Adrenal gland (tissue), 9 donors: ENCODE measurements at regions not wholly inside any gene's neighbourhood (a gene's known extent, or its start where the extent isn't known, plus 50 kb on each side); places are given as distances from the start of the nearest gene placed in this dataset.

Source experiments
- DNase-seq, 7 donors: peaks; one replicate each; pipeline ENCODE4 v3.0.0-alpha.2; 2019 to 2020
- H3K27ac ChIP-seq, 5 donors: fragments of 200-600 bp; sonication (generic) in 4 of 5; 1 replicate in 3 of 5; 2 replicates in 2 of 5; pipeline versions ENCODE4 v1.5.1 to v1.8.0; 2016 to 2020; ENCODE audit warnings: mild to moderate bottlenecking in 1 of 5
- H3K27me3 ChIP-seq: fragments of 200-600 bp; 2 replicates; pipeline ENCODE4 v1.8.0; 2021
- H3K36me3 ChIP-seq, 2 donors: fragments of 200-600 bp; replicated peaks in 1 of 2; 1 replicate in 1 of 2; 2 replicates in 1 of 2; pipeline versions ENCODE4 v1.5.1 to v1.8.0; 2018 to 2022
- H3K4me1 ChIP-seq, 2 donors: fragments of 200-600 bp; replicated peaks in 1 of 2; 1 replicate in 1 of 2; 2 replicates in 1 of 2; pipeline versions ENCODE4 v1.5.1 to v1.8.0; 2018 to 2021
- H3K4me3 ChIP-seq, 4 donors: fragments of 200-600 bp; sonication (generic) in 3 of 4; one replicate each; pipeline ENCODE4 v1.5.1; 2016 to 2018
- H3K9me3 ChIP-seq, 3 donors: fragments of 200-600 bp; sonication (generic) in 1 of 3; replicated peaks in 1 of 3; 1 replicate in 2 of 3; 2 replicates in 1 of 3; pipeline versions ENCODE4 v1.5.1 to v1.8.0; 2016 to 2021
- CTCF ChIP-seq, 6 experiments: fragments of 450-650 bp in 4 of 6; fragments of 200-600 bp in 2 of 6; sonication (generic) in 1 of 6; IDR thresholded peaks; 1 replicate in 5 of 6; 2 replicates in 1 of 6; pipeline versions ENCODE4 v1.5.1 to v1.8.0; 2016 to 2021; ENCODE audit warnings: antibody characterized with exemption in 6 of 6, mild to moderate bottlenecking in 2 of 6, moderate library complexity in 1 of 6
- POLR2A ChIP-seq, 2 donors: fragments of 450-650 bp; IDR thresholded peaks; one replicate each; pipeline ENCODE4 v1.6.1; 2017; ENCODE audit warnings: antibody characterized with exemption in 2 of 2, mild to moderate bottlenecking in 2 of 2, moderate library complexity in 1 of 2
- WGBS, 4 donors: extraction: QIAGEN DNeasy Blood & Tissue Kit in 2 of 4; methylation state at CpG; one replicate each; pipeline versions ENCODE4 v1.1.5 to v1.1.7; 2013 to 2017; 5-methylcytosine and 5-hydroxymethylcytosine counted together
- intact Hi-C, 2 donors: fragments of 100-400 bp; cut with DNase I; formaldehyde crosslinking; loops; one replicate each; pipeline versions ENCODE4 v1.14.1 to v1.15.0; 2022 to 2023
- donor health status: healthy with polysubstance abuse.
- donor health status: Bipolar disorder and iron deficiency.
- donor health status: DM: yes; HTN: yes; CAD: no.
- donor health status: DM: no; HTN: no; CAD: no.
- donor health status: DM: no; HTN: no; CAD: no.

GRCh38 chrX:33330798-33331197, 119.4 kb upstream of the DMD start:
- no peaks in the 10 kb centered on the region for H3K9me3 ChIP-seq
- H3K27me3 ChIP-seq = no peaks in the 10 kb centered on the region
- H3K4me3 ChIP-seq = no peak overlapping the region
- no peak for DNase-seq
- intact Hi-C loops = no loop called here
- H3K36me3 ChIP-seq = no peaks in the 10 kb centered on the region
- H3K27ac ChIP-seq = no peak overlapping the region
- WGBS, 4 donors = 54 to 83% (median 71%) methylated on average over 3 of the region's 3 CpGs
- no peak for TF ChIP-seq POLR2A (IDR thresholded peaks at IDR 0.05)
- no peak for TF ChIP-seq CTCF (IDR thresholded peaks at IDR 0.05)
- no peaks in the 10 kb centered on the region for H3K4me1 ChIP-seq

DNA sequence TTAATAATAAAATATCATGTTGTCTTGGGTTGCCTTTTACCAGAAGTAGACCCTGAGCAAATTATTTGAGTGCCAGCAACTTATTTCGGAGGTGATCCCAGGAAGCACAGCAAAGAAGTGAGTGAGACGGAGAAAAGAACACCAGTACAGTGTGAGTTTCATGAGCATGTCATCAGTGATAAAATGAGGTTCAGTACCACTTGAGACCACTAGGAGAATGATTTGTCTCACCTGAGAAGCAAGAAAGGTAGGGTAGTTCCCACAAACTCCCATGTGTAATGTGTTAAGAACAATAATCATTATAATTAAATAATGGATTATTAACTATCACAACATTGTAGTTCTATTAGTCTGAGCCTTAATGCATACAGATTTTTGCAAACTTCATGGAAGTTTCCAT, 112.8 kb upstream of the DMD start:
- H3K36me3 ChIP-seq = no peaks in the 10 kb centered on the region
- no peak for TF ChIP-seq POLR2A (IDR thresholded peaks at IDR 0.05)
- TF ChIP-seq CTCF (IDR thresholded peaks at IDR 0.05) = no peak
- H3K27ac ChIP-seq = no peak overlapping the region
- no peaks in the 10 kb centered on the region for H3K9me3 ChIP-seq
- 67 to 95% (median 84%) methylated on average over 2 of the region's 2 CpGs for WGBS, 4 donors
- DNase-seq = no peak
- H3K27me3 ChIP-seq = peaks cover 6% of the 10 kb centered on the region
- no peaks in the 10 kb centered on the region for H3K4me1 ChIP-seq
- no peak overlapping the region for H3K4me3 ChIP-seq
- intact Hi-C loops = no loop called here

- DNase-seq = peak in 2 of 7 donors; percentile 1 to 12
- TF ChIP-seq POLR2A (IDR thresholded peaks at IDR 0.05) (no peak), CTCF (IDR thresholded peaks at IDR 0.05) (no peak)
- Histone ChIP-seq H3K4me3 (no peak overlapping the region), H3K27me3 (no peaks in the 10 kb centered on the region), H3K27ac (no peak overlapping the region), H3K36me3 (no peaks in the 10 kb centered on the region), H3K4me1 (no peaks in the 10 kb centered on the region), H3K9me3 (no peaks in the 10 kb centered on the region)
- 50 to 68% (median 64%) methylated on average over 2 of the region's 2 CpGs for WGBS, 4 donors
- intact Hi-C loops = no loop called here
Observed at GRCh38 chrX:33307911-33308354, 96.6 kb upstream of the DMD start.

DNA sequence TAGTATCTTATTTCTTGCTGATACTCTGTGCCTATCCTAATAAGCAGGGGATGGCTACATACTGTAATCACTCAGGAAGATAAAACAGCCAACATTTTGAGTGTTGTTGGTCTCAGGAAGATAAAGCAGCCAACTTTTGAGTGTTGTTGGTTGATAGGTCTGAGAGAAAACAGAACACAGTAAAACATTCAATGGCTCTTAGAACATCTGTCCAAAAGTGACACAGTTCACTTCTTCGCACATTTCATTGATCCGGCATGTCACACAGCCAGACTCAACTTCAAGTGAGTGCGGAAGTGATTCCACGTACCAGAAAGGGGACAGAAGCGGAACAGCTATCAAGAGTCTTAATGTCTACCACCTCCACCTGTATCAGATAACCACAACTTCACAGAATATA, 87.3 kb upstream of the DMD start:
- WGBS, 4 donors = 79 to 96% (median 86%) methylated on average over 5 of the region's 5 CpGs
- H3K27me3 ChIP-seq = no peaks in the 10 kb centered on the region
- H3K9me3 ChIP-seq = no peaks in the 10 kb centered on the region
- H3K36me3 ChIP-seq = no peaks in the 10 kb centered on the region
- H3K4me3 ChIP-seq = no peak overlapping the region
- TF ChIP-seq POLR2A (IDR thresholded peaks at IDR 0.05) (no peak), CTCF (IDR thresholded peaks at IDR 0.05) (no peak)
- no peak for DNase-seq
- no peaks in the 10 kb centered on the region for H3K4me1 ChIP-seq
- intact Hi-C loops = no loop called here
- no peak overlapping the region for H3K27ac ChIP-seq
